ENCODE measurements at regions not wholly inside any gene's neighbourhood (a gene's known extent, or its start where the extent isn't known, plus 50 kb on each side); places are given as distances from the start of the nearest gene placed in this dataset.
"Not testable (repeated sequence)": the region's sequence is repeated elsewhere in the genome, so short reads cannot be mapped to it uniquely, and the experiment has no call there.

- DNase-seq = not testable (repeated sequence)
These were observed 1708.6 kb downstream of the OLFM4 start for GRCh38 chr13:54737211-54737610.

GRCh38 chr13:54742984-54743383 lies 1714.4 kb downstream of the OLFM4 start:
- DNase-seq = no peak

GRCh38 chr13:54744747-54745146 lies 1716.1 kb downstream of the OLFM4 start:
- DNase-seq = no peak

- peak; percentile 55 for DNase-seq
These were observed 1721.9 kb downstream of the OLFM4 start for GRCh38 chr13:54750521-54750920.

GRCh38 chr13:54758795-54759194 lies 1730.2 kb downstream of the OLFM4 start:
- DNase-seq = no peak

GRCh38 chr13:54768214-54768613 lies 1739.6 kb downstream of the OLFM4 start:
- no peak for DNase-seq

GRCh38 chr13:54775501-54776191 lies 1747.0 kb downstream of the OLFM4 start:
- DNase-seq = no peak

- no peak for DNase-seq
These were observed 1759.1 kb downstream of the OLFM4 start for GRCh38 chr13:54787754-54788153.

GRCh38 chr13:54799621-54800226 lies 1771.1 kb downstream of the OLFM4 start:
- no peak for DNase-seq

GRCh38 chr13:54802226-54802625 lies 1773.6 kb downstream of the OLFM4 start:
- no peak for DNase-seq

- no peak for DNase-seq
These were observed 1777.1 kb downstream of the OLFM4 start for GRCh38 chr13:54805743-54806142.

GRCh38 chr13:54821938-54822470 lies 1793.4 kb downstream of the OLFM4 start:
- peak; percentile 85 for DNase-seq

- DNase-seq = not testable (repeated sequence)
These were observed 1800.9 kb downstream of the OLFM4 start for GRCh38 chr13:54829391-54830068.

GRCh38 chr13:54836273-54836672 lies 1807.7 kb downstream of the OLFM4 start:
- no peak for DNase-seq

- no peak for DNase-seq
These were observed 1813.1 kb downstream of the OLFM4 start for GRCh38 chr13:54841682-54842081.

- DNase-seq = no peak
These were observed 1816.8 kb downstream of the OLFM4 start for GRCh38 chr13:54845351-54845965.

GRCh38 chr13:54852831-54853230 lies 1824.2 kb downstream of the OLFM4 start:
- DNase-seq = peak; percentile 67

- no peak for DNase-seq
These were observed 1831.2 kb downstream of the OLFM4 start for GRCh38 chr13:54859827-54860226.

- DNase-seq = no peak
These were observed 1846.5 kb downstream of the OLFM4 start for GRCh38 chr13:54875111-54875510.

- no peak for DNase-seq
These were observed 1850.4 kb downstream of the OLFM4 start for GRCh38 chr13:54879036-54879435.

GRCh38 chr13:54884682-54885081 lies 1856.1 kb downstream of the OLFM4 start:
- DNase-seq = no peak

- no peak for DNase-seq
These were observed 1862.4 kb downstream of the OLFM4 start for GRCh38 chr13:54890976-54891375.

- no peak for DNase-seq
These were observed 1872.7 kb downstream of the OLFM4 start for GRCh38 chr13:54901316-54901715.

Measured in DMS53 (cell line).